Stimulated activated CD8-positive, alpha-beta memory T cell treated with anti-CD3 and anti-CD28 coated beads, Interleukin-12 subunit alpha, Interleukin-12 subunit beta, amount 100 ng/mL, for 4 hours (primary cell): ENCODE measurements at regions not wholly inside any gene's neighbourhood (a gene's known extent, or its start where the extent isn't known, plus 50 kb on each side); places are given as distances from the start of the nearest gene placed in this dataset.

ENCODE experiments used
- DNase-seq: peaks from one replicate; pipeline ENCODE4 v3.0.0-alpha.2; 2020; ENCODE audit warnings: low read depth

- no peak for DNase-seq
Measured at GRCh38 chr6:104614394-104614793, 245.3 kb downstream of the HACE1 start.

GRCh38 chr6:104613416-104614001 lies 246.2 kb downstream of the HACE1 start:
- no peak for DNase-seq

GRCh38 chr6:104612541-104612940 lies 247.2 kb downstream of the HACE1 start:
- DNase-seq: no peak

GRCh38 chr6:104608101-104608500 lies 251.6 kb downstream of the HACE1 start:
- DNase-seq: no peak

- DNase-seq: no peak
Measured at GRCh38 chr6:104607501-104607900, 252.2 kb downstream of the HACE1 start.

- no peak for DNase-seq
Measured at GRCh38 chr6:104606361-104606760, 253.4 kb downstream of the HACE1 start.

- DNase-seq: no peak
Measured at GRCh38 chr6:104604685-104605084, 255.0 kb downstream of the HACE1 start.

- DNase-seq: no peak
Measured at GRCh38 chr6:104603108-104603745, 256.5 kb downstream of the HACE1 start.

GRCh38 chr6:104601721-104602120 lies 258.0 kb downstream of the HACE1 start:
- no peak for DNase-seq

GRCh38 chr6:104601131-104601651 lies 258.5 kb downstream of the HACE1 start:
- DNase-seq: no peak

- no peak for DNase-seq
Measured at GRCh38 chr6:104600639-104600931, 259.1 kb downstream of the HACE1 start.

GRCh38 chr6:104599821-104600638 lies 259.7 kb downstream of the HACE1 start:
- no peak for DNase-seq

GRCh38 chr6:104597541-104598050 lies 262.1 kb downstream of the HACE1 start:
- DNase-seq: no peak

- DNase-seq: no peak
Measured at GRCh38 chr6:104596091-104596490, 263.6 kb downstream of the HACE1 start.

- DNase-seq: no peak
Measured at GRCh38 chr6:104595311-104595820, 264.4 kb downstream of the HACE1 start.

- DNase-seq: no peak
Measured at GRCh38 chr6:104591573-104592334, 268.0 kb downstream of the HACE1 start.

GRCh38 chr6:104589940-104590339 lies 269.8 kb downstream of the HACE1 start:
- DNase-seq: no peak

GRCh38 chr6:104585646-104586045 lies 274.1 kb downstream of the HACE1 start:
- DNase-seq: no peak

GRCh38 chr6:104580452-104580851 lies 279.3 kb downstream of the HACE1 start:
- no peak for DNase-seq

GRCh38 chr6:104579310-104579863 lies 280.3 kb downstream of the HACE1 start:
- no peak for DNase-seq

GRCh38 chr6:104575536-104575935 lies 284.2 kb downstream of the HACE1 start:
- DNase-seq: no peak
